Mammary epithelial cell (primary cell): ENCODE measurements at regions not wholly inside any gene's neighbourhood (a gene's known extent, or its start where the extent isn't known, plus 50 kb on each side); places are given as distances from the start of the nearest gene placed in this dataset.

Experiments
- CTCF ChIP-seq, 2 donors: IDR thresholded peaks in 1 of 2; conservative IDR thresholded peaks in 1 of 2; 2 replicates each; pipeline ENCODE4 v1.5.1; 2011 to 2012; ENCODE audit warnings: inconsistent platforms in 2 of 2, low read length in 2 of 2, mild to moderate bottlenecking in 2 of 2, control low read depth in 1 of 2, low read depth in 1 of 2; ENCODE audit not compliant: insufficient read depth in 1 of 2; ENCODE audit errors: extremely low read depth in 1 of 2
- EZH2 ChIP-seq: IDR thresholded peaks from 2 replicates; pipeline ENCODE4 v1.6.1; 2012; ENCODE audit warnings: low read length, inconsistent platforms, borderline replicate concordance

GRCh38 chr13:93023929-93024328 lies 202.7 kb upstream of the GPC6 start:
- TF ChIP-seq CTCF (conservative IDR thresholded peaks at IDR 0.05 in 1 of 2, IDR thresholded peaks at IDR 0.05 in 1 of 2; ENCODE audit: extremely low read depth in 1 of 2, insufficient read depth in 1 of 2, low read depth in 1 of 2, low read length in 2 of 2) (no peak), EZH2 (no peak)
